OCI-LY7 (cell line): ENCODE measurements at regions not wholly inside any gene's neighbourhood (a gene's known extent, or its start where the extent isn't known, plus 50 kb on each side); places are given as distances from the start of the nearest gene placed in this dataset.

ENCODE experiments used
- BruUV-seq: library from RNA; stranded (reverse); fragments of 400-500 nt; replicated peaks from 2 replicates; lab custom pipeline; 2021; lab: Mats Ljungman, UMichigan
- CTCF ChIA-PET: fragments of 300-600 bp; sonication (Branson Sonifier 250); formaldehyde crosslinking; loops from one replicate; lab custom pipeline; 2022; ENCODE audit warnings: antibody characterized with exemption; ENCODE audit not compliant: unreplicated experiment; lab: Charles Lee
- POLR2A ChIA-PET: fragments of 300-600 bp; sonication (Branson Sonifier 250); formaldehyde crosslinking; loops from one replicate; lab custom pipeline; 2022; ENCODE audit warnings: antibody characterized with exemption; lab: Charles Lee
- DNase-seq: peaks from one replicate; pipeline ENCODE4 v3.0.0-alpha.2; 2015; ENCODE audit warnings: low spot score
- H2AFZ ChIP-seq: fragments of 200-600 bp; sonication (generic), shearing (Covaris generic); 2 replicates; pipeline ENCODE4 v1.6.1; 2014; ENCODE audit warnings: mild to moderate bottlenecking, antibody characterized with exemption, low read length, moderate library complexity
- H3K27ac ChIP-seq: fragments of 200-600 bp; sonication (generic); 2 replicates; pipeline ENCODE4 v1.5.1; 2014; ENCODE audit warnings: mixed run types, low read depth, mild to moderate bottlenecking, moderate library complexity, low read length, inconsistent platforms; ENCODE audit not compliant: poor library complexity, severe bottlenecking
- H3K36me3 ChIP-seq: fragments of 200-600 bp; sonication (generic); 2 replicates; pipeline ENCODE4 v1.6.1; 2014; ENCODE audit warnings: mild to moderate bottlenecking, antibody characterized with exemption, low read length, moderate library complexity, mixed read lengths; ENCODE audit not compliant: insufficient read depth
- H3K4me1 ChIP-seq: fragments of 200-600 bp; sonication (generic); 2 replicates; pipeline ENCODE4 v1.5.1; 2014; ENCODE audit warnings: mild to moderate bottlenecking, low read length; ENCODE audit not compliant: insufficient read depth, poor library complexity, severe bottlenecking
- H3K4me2 ChIP-seq: fragments of 200-600 bp; sonication (generic); 2 replicates; pipeline ENCODE4 v1.6.1; 2014; ENCODE audit warnings: mild to moderate bottlenecking, low read length
- H3K4me3 ChIP-seq: fragments of 200-600 bp; sonication (generic); 2 replicates; pipeline ENCODE4 v1.5.1; 2014; ENCODE audit warnings: mild to moderate bottlenecking, low read depth, low read length; ENCODE audit not compliant: poor library complexity, severe bottlenecking
- H3K79me2 ChIP-seq: fragments of 200-600 bp; sonication (generic); 2 replicates; pipeline ENCODE4 v1.6.1; 2016; ENCODE audit warnings: low read depth, mild to moderate bottlenecking, low read length, moderate library complexity, mixed read lengths; ENCODE audit not compliant: insufficient read depth
- H3K9me2 ChIP-seq: fragments of 200-600 bp; sonication (generic); 2 replicates; pipeline ENCODE4 v1.6.1; 2016; ENCODE audit warnings: mild to moderate bottlenecking, low read length, mixed read lengths; ENCODE audit not compliant: insufficient read depth
- H3K9me3 ChIP-seq: fragments of 200-600 bp; sonication (generic); 2 replicates; pipeline ENCODE4 v1.6.1; 2014; ENCODE audit warnings: mild to moderate bottlenecking, mixed run types, low read length, mixed read lengths
- H4K20me1 ChIP-seq: fragments of 200-600 bp; sonication (generic); 2 replicates; pipeline ENCODE4 v1.6.1; 2014; ENCODE audit warnings: mild to moderate bottlenecking, antibody characterized with exemption, low read length, moderate library complexity, mixed read lengths; ENCODE audit not compliant: insufficient read depth
- EZH2phosphoT487 ChIP-seq: fragments of 200-600 bp; sonication (generic); IDR thresholded peaks from 2 replicates; pipeline ENCODE4 v1.6.1; 2018; ENCODE audit warnings: low read depth, borderline replicate concordance, mild to moderate bottlenecking, mixed run types, antibody characterized with exemption, low read length, moderate library complexity, mixed read lengths
- intact Hi-C: fragments of 100-400 bp; cut with micrococcal nuclease; formaldehyde crosslinking; loops from one replicate; pipeline ENCODE4 v1.10.0; 2022; ENCODE audit not compliant: unreplicated experiment
- TF ChIP-seq, protein P1 (sequence below): fragments of 200-600 bp; sonication (generic); conservative IDR thresholded peaks from 2 replicates; pipeline ENCODE4 v1.5.1; 2014; ENCODE audit warnings: mild to moderate bottlenecking, antibody characterized with exemption, low read length, moderate library complexity, mixed read lengths

DNA sequence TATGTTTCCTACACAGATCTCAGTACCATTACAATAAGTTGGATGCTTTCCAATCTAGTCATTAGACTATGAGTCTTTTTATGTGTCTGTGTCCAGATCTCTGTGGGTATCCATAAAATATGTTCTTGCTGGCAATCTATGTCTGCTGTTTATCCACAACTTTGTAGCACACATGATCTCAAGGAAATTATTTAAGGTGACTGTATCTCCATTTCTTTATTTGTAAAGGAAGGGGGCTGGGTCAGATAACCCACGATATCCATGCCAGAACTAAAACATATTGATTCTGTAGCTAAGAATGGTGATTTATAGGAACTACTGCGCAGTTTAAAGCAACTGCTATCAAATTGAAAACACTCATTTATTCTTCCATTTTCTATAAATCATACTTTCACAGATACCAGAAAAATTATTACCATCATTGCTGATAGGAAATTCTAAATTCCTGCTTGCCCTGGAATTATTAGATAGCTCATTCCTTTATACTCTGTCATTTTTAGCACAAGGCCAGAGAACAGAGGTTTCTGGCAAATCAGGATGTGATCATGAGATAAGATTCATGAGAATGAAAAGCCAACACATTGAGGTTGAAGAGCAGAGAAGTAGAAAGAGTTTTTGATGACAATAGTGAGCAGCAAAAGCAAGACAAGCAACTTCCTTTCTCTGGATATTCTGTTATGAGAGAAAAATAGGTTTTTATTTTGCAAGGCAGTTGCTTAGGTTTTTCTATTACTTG is 851.4 kb upstream of the CITED2 start:
- H2AFZ ChIP-seq, result no peak overlapping the region
- TF ChIP-seq EZH2phosphoT487, result no peak
- TF ChIP-seq, protein P1, sequence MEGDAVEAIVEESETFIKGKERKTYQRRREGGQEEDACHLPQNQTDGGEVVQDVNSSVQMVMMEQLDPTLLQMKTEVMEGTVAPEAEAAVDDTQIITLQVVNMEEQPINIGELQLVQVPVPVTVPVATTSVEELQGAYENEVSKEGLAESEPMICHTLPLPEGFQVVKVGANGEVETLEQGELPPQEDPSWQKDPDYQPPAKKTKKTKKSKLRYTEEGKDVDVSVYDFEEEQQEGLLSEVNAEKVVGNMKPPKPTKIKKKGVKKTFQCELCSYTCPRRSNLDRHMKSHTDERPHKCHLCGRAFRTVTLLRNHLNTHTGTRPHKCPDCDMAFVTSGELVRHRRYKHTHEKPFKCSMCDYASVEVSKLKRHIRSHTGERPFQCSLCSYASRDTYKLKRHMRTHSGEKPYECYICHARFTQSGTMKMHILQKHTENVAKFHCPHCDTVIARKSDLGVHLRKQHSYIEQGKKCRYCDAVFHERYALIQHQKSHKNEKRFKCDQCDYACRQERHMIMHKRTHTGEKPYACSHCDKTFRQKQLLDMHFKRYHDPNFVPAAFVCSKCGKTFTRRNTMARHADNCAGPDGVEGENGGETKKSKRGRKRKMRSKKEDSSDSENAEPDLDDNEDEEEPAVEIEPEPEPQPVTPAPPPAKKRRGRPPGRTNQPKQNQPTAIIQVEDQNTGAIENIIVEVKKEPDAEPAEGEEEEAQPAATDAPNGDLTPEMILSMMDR, result no peak
- no peak overlapping the region for H3K4me3 ChIP-seq
- no TSS peak for BruUV-seq
- intact Hi-C loops, result no loop called here
- H3K79me2 ChIP-seq, result no peaks in the 10 kb centered on the region
- H3K4me1 ChIP-seq, result no peaks in the 10 kb centered on the region
- H3K4me2 ChIP-seq, result no peak overlapping the region
- POLR2A ChIA-PET, result interaction anchor here (0.6 kb wide), 1 partner anchor 1204 kb away, joined by 3 read pairs; no protein-coding TSS in a partner anchor
- H3K9me2 ChIP-seq, result peaks cover 7% of the 10 kb centered on the region; the same call in 1 of the 2 replicates
- no peak overlapping the region for H3K27ac ChIP-seq
- CTCF ChIA-PET, result no interaction called here
- DNase-seq, result no peak
- no peaks in the 10 kb centered on the region for H4K20me1 ChIP-seq
- H3K9me3 ChIP-seq, result no peaks in the 10 kb centered on the region
- no peaks in the 10 kb centered on the region for H3K36me3 ChIP-seq

DNA sequence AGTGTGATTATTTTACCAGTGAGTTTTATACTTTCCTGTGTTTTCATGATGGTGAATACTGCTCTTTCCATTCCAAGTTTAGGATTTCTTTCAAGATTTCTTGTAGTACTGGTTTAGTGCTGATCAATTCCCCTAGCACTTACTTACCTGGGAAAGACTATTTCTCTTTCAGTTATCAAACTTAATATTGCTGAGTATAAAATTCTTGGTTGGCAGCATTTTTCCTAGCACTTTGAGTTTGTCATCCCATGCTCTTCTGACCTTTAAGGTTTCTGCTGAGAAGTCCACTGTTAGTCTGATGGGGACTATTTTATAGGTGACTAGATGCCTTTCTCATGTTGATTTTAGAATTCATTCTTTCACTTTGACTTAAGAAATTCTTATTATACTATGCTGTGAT is 842.8 kb upstream of the CITED2 start:
- no peaks in the 10 kb centered on the region for H3K36me3 ChIP-seq
- intact Hi-C loops, result no loop called here
- no peak overlapping the region for H3K4me2 ChIP-seq
- H3K4me3 ChIP-seq, result no peak overlapping the region
- TF ChIP-seq EZH2phosphoT487, result no peak
- TF ChIP-seq, protein P1, result no peak
- no peaks in the 10 kb centered on the region for H3K4me1 ChIP-seq
- H3K9me3 ChIP-seq, result no peaks in the 10 kb centered on the region; the same call in 1 of the 2 replicates
- POLR2A ChIA-PET, result no interaction called here
- DNase-seq, result no peak
- BruUV-seq, result no TSS peak
- no peak overlapping the region for H2AFZ ChIP-seq
- H3K9me2 ChIP-seq, result no peaks in the 10 kb centered on the region
- no peaks in the 10 kb centered on the region for H4K20me1 ChIP-seq
- CTCF ChIA-PET, result no interaction called here
- H3K79me2 ChIP-seq, result no peaks in the 10 kb centered on the region
- no peak overlapping the region for H3K27ac ChIP-seq

DNA sequence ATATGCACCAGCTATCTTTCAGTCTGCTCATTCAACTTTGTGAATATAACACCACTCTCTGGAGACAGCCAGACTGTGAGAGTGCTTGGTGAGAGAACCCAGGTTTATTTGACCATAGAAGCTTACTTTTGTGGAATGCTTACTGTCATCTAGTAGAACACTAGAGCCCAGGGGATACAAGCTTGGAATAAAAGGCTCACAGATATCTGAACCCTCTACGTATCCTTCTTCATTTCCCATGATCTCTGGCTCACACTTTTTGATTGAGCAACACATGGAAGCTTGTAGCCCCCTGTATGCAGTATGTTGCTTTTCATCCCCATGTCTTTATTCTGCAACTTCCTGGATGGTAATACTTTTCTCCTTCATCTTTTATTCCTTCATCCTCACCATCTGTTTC is 835.3 kb upstream of the CITED2 start:
- no peaks in the 10 kb centered on the region for H3K4me1 ChIP-seq
- H2AFZ ChIP-seq, result no peak overlapping the region
- no TSS peak for BruUV-seq
- DNase-seq, result no peak
- H3K9me3 ChIP-seq, result no peaks in the 10 kb centered on the region
- TF ChIP-seq, protein P1, result no peak
- TF ChIP-seq EZH2phosphoT487, result no peak
- no peaks in the 10 kb centered on the region for H3K9me2 ChIP-seq
- no peaks in the 10 kb centered on the region for H3K79me2 ChIP-seq
- H4K20me1 ChIP-seq, result no peaks in the 10 kb centered on the region
- no peak overlapping the region for H3K27ac ChIP-seq
- intact Hi-C loops, result no loop called here
- ChIA-PET POLR2A (no interaction called here), CTCF (no interaction called here)
- no peaks in the 10 kb centered on the region for H3K36me3 ChIP-seq
- no peak overlapping the region for H3K4me3 ChIP-seq
- no peak overlapping the region for H3K4me2 ChIP-seq
